Gastroesophageal sphincter (tissue), 3 donors: ENCODE measurements at regions not wholly inside any gene's neighbourhood (a gene's known extent, or its start where the extent isn't known, plus 50 kb on each side); places are given as distances from the start of the nearest gene placed in this dataset.

ENCODE experiments used
- POLR2A ChIP-seq, 2 donors: fragments of 450-650 bp; IDR thresholded peaks; one replicate each; pipeline ENCODE4 v1.6.1; 2017; ENCODE audit warnings: antibody characterized with exemption in 2 of 2, mild to moderate bottlenecking in 2 of 2, moderate library complexity in 1 of 2
- POLR2AphosphoS5 ChIP-seq: sonication (generic); formaldehyde crosslinking; IDR thresholded peaks from one replicate; pipeline ENCODE4 v1.6.1; 2017; ENCODE audit warnings: antibody characterized with exemption
- TF ChIP-seq, protein P1 (sequence below), 4 experiments: fragments of 200-600 bp in 2 of 4; fragments of 450-650 bp in 2 of 4; sonication (generic) in 1 of 4; IDR thresholded peaks; one replicate each; pipeline ENCODE4 v1.5.1; 2017 to 2019; ENCODE audit warnings: antibody characterized with exemption in 4 of 4, mild to moderate bottlenecking in 2 of 4, moderate library complexity in 2 of 4

DNA sequence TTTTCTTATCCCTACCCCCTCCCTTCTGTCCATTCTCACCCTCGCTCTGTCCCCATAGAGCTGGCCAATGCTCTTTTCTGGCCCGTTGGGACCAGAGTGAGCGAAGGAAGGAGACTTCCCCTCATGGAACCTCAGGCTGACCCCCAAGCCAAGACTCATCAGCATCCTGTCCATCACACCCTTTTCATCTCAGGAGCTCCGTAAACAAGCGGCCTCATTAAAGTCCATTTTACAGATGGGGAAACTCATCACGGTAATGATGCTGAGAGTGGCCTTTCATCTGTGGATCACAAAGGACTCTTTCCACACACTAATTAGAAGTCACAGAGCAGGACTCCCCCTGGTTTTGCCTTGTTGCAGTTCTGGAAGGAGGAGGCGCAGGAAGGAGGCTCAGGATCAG, 67.4 kb upstream of the SLC34A2 start:
- TF ChIP-seq POLR2AphosphoS5 (no peak), POLR2A (IDR thresholded peaks at IDR 0.05) (no peak)
- TF ChIP-seq, protein P1, sequence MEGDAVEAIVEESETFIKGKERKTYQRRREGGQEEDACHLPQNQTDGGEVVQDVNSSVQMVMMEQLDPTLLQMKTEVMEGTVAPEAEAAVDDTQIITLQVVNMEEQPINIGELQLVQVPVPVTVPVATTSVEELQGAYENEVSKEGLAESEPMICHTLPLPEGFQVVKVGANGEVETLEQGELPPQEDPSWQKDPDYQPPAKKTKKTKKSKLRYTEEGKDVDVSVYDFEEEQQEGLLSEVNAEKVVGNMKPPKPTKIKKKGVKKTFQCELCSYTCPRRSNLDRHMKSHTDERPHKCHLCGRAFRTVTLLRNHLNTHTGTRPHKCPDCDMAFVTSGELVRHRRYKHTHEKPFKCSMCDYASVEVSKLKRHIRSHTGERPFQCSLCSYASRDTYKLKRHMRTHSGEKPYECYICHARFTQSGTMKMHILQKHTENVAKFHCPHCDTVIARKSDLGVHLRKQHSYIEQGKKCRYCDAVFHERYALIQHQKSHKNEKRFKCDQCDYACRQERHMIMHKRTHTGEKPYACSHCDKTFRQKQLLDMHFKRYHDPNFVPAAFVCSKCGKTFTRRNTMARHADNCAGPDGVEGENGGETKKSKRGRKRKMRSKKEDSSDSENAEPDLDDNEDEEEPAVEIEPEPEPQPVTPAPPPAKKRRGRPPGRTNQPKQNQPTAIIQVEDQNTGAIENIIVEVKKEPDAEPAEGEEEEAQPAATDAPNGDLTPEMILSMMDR (IDR thresholded peaks at IDR 0.05): no peak
